ENCODE measurements at regions not wholly inside any gene's neighbourhood (a gene's known extent, or its start where the extent isn't known, plus 50 kb on each side); places are given as distances from the start of the nearest gene placed in this dataset.

DNA sequence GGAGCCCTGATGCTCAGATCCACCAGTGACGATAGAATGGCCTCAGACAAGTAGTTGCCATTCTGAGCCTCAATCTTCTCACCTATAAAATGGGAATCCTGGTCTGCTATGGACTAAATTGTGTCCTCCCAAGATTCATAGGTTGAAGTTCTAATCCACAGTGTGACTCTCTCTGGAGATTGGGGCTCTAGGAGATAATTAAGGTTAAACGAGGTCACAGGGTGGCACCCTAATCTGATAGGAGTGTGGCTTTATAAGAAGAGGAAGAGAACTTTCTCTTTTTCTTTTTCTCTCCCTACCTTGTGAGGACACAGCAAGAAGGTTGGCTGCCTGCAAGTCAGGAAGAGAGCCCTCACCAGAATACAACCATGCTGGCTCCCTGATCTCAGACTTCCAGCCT is 214.1 kb downstream of the KATNAL1 start:
- Histone ChIP-seq H3K9ac (ENCODE audit: low read length) (no peak overlapping the region), H3K27me3 (ENCODE audit: control insufficient read depth in 1 of 2, insufficient read depth in 1 of 2, low read length in 2 of 2) (no peaks in the 10 kb centered on the region), H3K79me1 (replicated peaks; ENCODE audit: low read length, poor library complexity, severe bottlenecking) (no peaks in the 10 kb centered on the region), H2BK12ac (ENCODE audit: low read length in 2 of 2) (no peak overlapping the region), H2BK120ac (ENCODE audit: low read depth, low read length) (no peak overlapping the region), H2BK15ac (ENCODE audit: low read depth, poor library complexity, severe bottlenecking) (no peak overlapping the region), H3K9me3 (ENCODE audit: control insufficient read depth, low read length) (no peaks in the 10 kb centered on the region), H2AK5ac (ENCODE audit: low read length, severe bottlenecking) (no peak overlapping the region), H2BK5ac (ENCODE audit: low read depth, low read length, poor library complexity, severe bottlenecking) (no peak overlapping the region), H3K14ac (ENCODE audit: low read length in 2 of 2) (no peak overlapping the region), H4K91ac (ENCODE audit: low read length) (no peak overlapping the region), H4K8ac (ENCODE audit: low read length) (no peak overlapping the region), H3K4me3 (ENCODE audit: insufficient read depth in 1 of 2, low read depth in 1 of 2, low read length in 2 of 2) (no peak overlapping the region), H3K36me3 (ENCODE audit: control insufficient read depth in 1 of 2, insufficient read depth in 2 of 2, low read depth in 1 of 2, low read length in 2 of 2) (no peaks in the 10 kb centered on the region), H3K4ac (ENCODE audit: low read depth in 1 of 2, low read length in 2 of 2) (no peak overlapping the region), H2AFZ (ENCODE audit: low read depth, low read length) (no peak overlapping the region), H3K4me1 (ENCODE audit: control insufficient read depth, insufficient read depth, low read depth, low read length) (no peaks in the 10 kb centered on the region), H3K4me2 (ENCODE audit: low read length, poor library complexity, severe bottlenecking) (no peak overlapping the region), H3K18ac (ENCODE audit: low read depth in 1 of 2, low read length in 2 of 2) (no peak overlapping the region), H3K27ac (ENCODE audit: low read length, poor library complexity, severe bottlenecking) (no peak overlapping the region), H3K23ac (ENCODE audit: low read length in 2 of 2) (no peak overlapping the region)
- WGBS, result 92% methylated on average over 1 of the region's 2 CpGs
- no peak for DNase-seq

DNA sequence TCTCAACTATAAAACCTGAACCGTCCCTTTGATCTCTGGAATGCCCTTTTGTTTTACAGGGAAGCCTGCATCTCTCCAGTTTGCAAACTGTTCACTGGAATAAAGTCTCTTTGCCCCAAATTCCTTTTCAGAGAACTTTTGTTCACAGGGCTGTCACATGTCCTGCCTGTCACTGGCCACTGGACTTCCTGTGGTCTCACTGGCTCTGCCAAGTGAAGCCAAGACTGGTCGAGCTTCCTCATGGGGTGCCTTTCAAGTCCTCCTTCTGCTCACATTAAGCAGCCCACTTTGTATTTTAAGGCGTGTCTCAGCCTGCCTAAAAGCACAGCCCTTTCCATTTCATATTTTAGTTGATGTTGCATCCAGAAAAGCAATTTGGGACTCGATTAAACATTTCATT is 215.7 kb downstream of the KATNAL1 start:
- H2BK5ac ChIP-seq (ENCODE audit: low read depth, low read length, poor library complexity, severe bottlenecking), result no peak overlapping the region
- H3K9ac ChIP-seq (ENCODE audit: low read length), result no peak overlapping the region
- H3K27me3 ChIP-seq (ENCODE audit: control insufficient read depth in 1 of 2, insufficient read depth in 1 of 2, low read length in 2 of 2), result no peaks in the 10 kb centered on the region
- no peaks in the 10 kb centered on the region for H3K36me3 ChIP-seq (ENCODE audit: control insufficient read depth in 1 of 2, insufficient read depth in 2 of 2, low read depth in 1 of 2, low read length in 2 of 2)
- no peak overlapping the region for H4K91ac ChIP-seq (ENCODE audit: low read length)
- no peaks in the 10 kb centered on the region for H3K9me3 ChIP-seq (ENCODE audit: control insufficient read depth, low read length)
- H3K4me1 ChIP-seq (ENCODE audit: control insufficient read depth, insufficient read depth, low read depth, low read length), result no peaks in the 10 kb centered on the region
- no peak overlapping the region for H2AK5ac ChIP-seq (ENCODE audit: low read length, severe bottlenecking)
- H3K4ac ChIP-seq (ENCODE audit: low read depth in 1 of 2, low read length in 2 of 2), result no peak overlapping the region
- no peak overlapping the region for H2BK12ac ChIP-seq (ENCODE audit: low read length in 2 of 2)
- DNase-seq, result no peak
- H4K8ac ChIP-seq (ENCODE audit: low read length), result no peak overlapping the region
- H3K18ac ChIP-seq (ENCODE audit: low read depth in 1 of 2, low read length in 2 of 2), result no peak overlapping the region
- H2BK15ac ChIP-seq (ENCODE audit: low read depth, poor library complexity, severe bottlenecking), result no peak overlapping the region
- H3K4me2 ChIP-seq (ENCODE audit: low read length, poor library complexity, severe bottlenecking), result no peak overlapping the region
- H2BK120ac ChIP-seq (ENCODE audit: low read depth, low read length), result no peak overlapping the region
- no peak overlapping the region for H3K14ac ChIP-seq (ENCODE audit: low read length in 2 of 2)
- H2AFZ ChIP-seq (ENCODE audit: low read depth, low read length), result no peak overlapping the region
- WGBS, result 73% methylated on average over 3 of the region's 4 CpGs
- no peak overlapping the region for H3K4me3 ChIP-seq (ENCODE audit: insufficient read depth in 1 of 2, low read depth in 1 of 2, low read length in 2 of 2)
- no peaks in the 10 kb centered on the region for H3K79me1 ChIP-seq (replicated peaks; ENCODE audit: low read length, poor library complexity, severe bottlenecking)
- H3K27ac ChIP-seq (ENCODE audit: low read length, poor library complexity, severe bottlenecking), result no peak overlapping the region
- H3K23ac ChIP-seq (ENCODE audit: low read length in 2 of 2), result no peak overlapping the region

GRCh38 chr13:30091035-30091434 is 216.3 kb downstream of the KATNAL1 start:
- no peak for DNase-seq
- no peaks in the 10 kb centered on the region for H3K9me3 ChIP-seq (ENCODE audit: control insufficient read depth, low read length)
- no peak overlapping the region for H3K23ac ChIP-seq (ENCODE audit: low read length in 2 of 2)
- H3K4me3 ChIP-seq (ENCODE audit: insufficient read depth in 1 of 2, low read depth in 1 of 2, low read length in 2 of 2), result no peak overlapping the region
- no peak overlapping the region for H3K18ac ChIP-seq (ENCODE audit: low read depth in 1 of 2, low read length in 2 of 2)
- no peaks in the 10 kb centered on the region for H3K4me1 ChIP-seq (ENCODE audit: control insufficient read depth, insufficient read depth, low read depth, low read length)
- no peak overlapping the region for H3K9ac ChIP-seq (ENCODE audit: low read length)
- H3K4ac ChIP-seq (ENCODE audit: low read depth in 1 of 2, low read length in 2 of 2), result no peak overlapping the region
- no peak overlapping the region for H3K14ac ChIP-seq (ENCODE audit: low read length in 2 of 2)
- H4K8ac ChIP-seq (ENCODE audit: low read length), result no peak overlapping the region
- no peaks in the 10 kb centered on the region for H3K36me3 ChIP-seq (ENCODE audit: control insufficient read depth in 1 of 2, insufficient read depth in 2 of 2, low read depth in 1 of 2, low read length in 2 of 2)
- H2BK5ac ChIP-seq (ENCODE audit: low read depth, low read length, poor library complexity, severe bottlenecking), result no peak overlapping the region
- H3K4me2 ChIP-seq (ENCODE audit: low read length, poor library complexity, severe bottlenecking), result no peak overlapping the region
- H3K27me3 ChIP-seq (ENCODE audit: control insufficient read depth in 1 of 2, insufficient read depth in 1 of 2, low read length in 2 of 2), result no peaks in the 10 kb centered on the region
- H2AFZ ChIP-seq (ENCODE audit: low read depth, low read length), result no peak overlapping the region
- no peaks in the 10 kb centered on the region for H3K79me1 ChIP-seq (replicated peaks; ENCODE audit: low read length, poor library complexity, severe bottlenecking)
- no peak overlapping the region for H2AK5ac ChIP-seq (ENCODE audit: low read length, severe bottlenecking)
- H4K91ac ChIP-seq (ENCODE audit: low read length), result no peak overlapping the region
- no peak overlapping the region for H2BK120ac ChIP-seq (ENCODE audit: low read depth, low read length)
- H2BK15ac ChIP-seq (ENCODE audit: low read depth, poor library complexity, severe bottlenecking), result no peak overlapping the region
- H2BK12ac ChIP-seq (ENCODE audit: low read length in 2 of 2), result no peak overlapping the region
- H3K27ac ChIP-seq (ENCODE audit: low read length, poor library complexity, severe bottlenecking), result no peak overlapping the region
- 89% methylated on average over 2 of the region's 2 CpGs for WGBS

GRCh38 chr13:30088312-30088855 is 219.0 kb downstream of the KATNAL1 start:
- no peak overlapping the region for H2BK120ac ChIP-seq (ENCODE audit: low read depth, low read length)
- H3K4ac ChIP-seq (ENCODE audit: low read depth in 1 of 2, low read length in 2 of 2), result no peak overlapping the region
- H3K36me3 ChIP-seq (ENCODE audit: control insufficient read depth in 1 of 2, insufficient read depth in 2 of 2, low read depth in 1 of 2, low read length in 2 of 2), result no peaks in the 10 kb centered on the region
- no peak overlapping the region for H2BK12ac ChIP-seq (ENCODE audit: low read length in 2 of 2)
- H3K4me1 ChIP-seq (ENCODE audit: control insufficient read depth, insufficient read depth, low read depth, low read length), result no peaks in the 10 kb centered on the region
- peaks cover 0 to 6% of the 10 kb centered on the region in 2 experiments for H3K27me3 ChIP-seq (ENCODE audit: control insufficient read depth in 1 of 2, insufficient read depth in 1 of 2, low read length in 2 of 2)
- H3K9me3 ChIP-seq (ENCODE audit: control insufficient read depth, low read length), result no peaks in the 10 kb centered on the region
- H3K79me1 ChIP-seq (replicated peaks; ENCODE audit: low read length, poor library complexity, severe bottlenecking), result no peaks in the 10 kb centered on the region
- 70% methylated on average over 5 of the region's 5 CpGs for WGBS
- H4K91ac ChIP-seq (ENCODE audit: low read length), result no peak overlapping the region
- no peak overlapping the region for H3K18ac ChIP-seq (ENCODE audit: low read depth in 1 of 2, low read length in 2 of 2)
- no peak overlapping the region for H3K9ac ChIP-seq (ENCODE audit: low read length)
- no peak overlapping the region for H2BK15ac ChIP-seq (ENCODE audit: low read depth, poor library complexity, severe bottlenecking)
- H3K4me3 ChIP-seq (ENCODE audit: insufficient read depth in 1 of 2, low read depth in 1 of 2, low read length in 2 of 2), result no peak overlapping the region
- no peak for DNase-seq
- H3K14ac ChIP-seq (ENCODE audit: low read length in 2 of 2), result no peak overlapping the region
- no peak overlapping the region for H3K23ac ChIP-seq (ENCODE audit: low read length in 2 of 2)
- H3K27ac ChIP-seq (ENCODE audit: low read length, poor library complexity, severe bottlenecking), result no peak overlapping the region
- H4K8ac ChIP-seq (ENCODE audit: low read length), result no peak overlapping the region
- no peak overlapping the region for H3K4me2 ChIP-seq (ENCODE audit: low read length, poor library complexity, severe bottlenecking)
- H2BK5ac ChIP-seq (ENCODE audit: low read depth, low read length, poor library complexity, severe bottlenecking), result no peak overlapping the region
- no peak overlapping the region for H2AFZ ChIP-seq (ENCODE audit: low read depth, low read length)
- no peak overlapping the region for H2AK5ac ChIP-seq (ENCODE audit: low read length, severe bottlenecking)

Measured in mesenchymal stem cell (in vitro differentiated cells and primary cell).